Psoas muscle (tissue), 7 donors: ENCODE measurements at regions not wholly inside any gene's neighbourhood (a gene's known extent, or its start where the extent isn't known, plus 50 kb on each side); places are given as distances from the start of the nearest gene placed in this dataset.
"Not testable (repeated sequence)": the region's sequence is repeated elsewhere in the genome, so short reads cannot be mapped to it uniquely, and the experiment has no call there.

ENCODE experiments used
- ATAC-seq, 4 donors: fragments of 200-7000 bp; cut with Tn5 transposase; one replicate each; pipeline ENCODE4 v1.9.1; 2020; ENCODE audit warnings: moderate library complexity in 3 of 4, mild to moderate bottlenecking in 2 of 4
- DNase-seq, 2 donors: peaks; one replicate each; pipeline ENCODE4 v3.0.0-alpha.2; 2020
- H3K27ac ChIP-seq: fragments of 200-600 bp; one replicate; pipeline ENCODE4 v1.8.0; 2022
- H3K27me3 ChIP-seq, 3 donors: fragments of 200-600 bp in 1 of 3; one replicate each; pipeline versions ENCODE4 v1.6.1 to v1.8.0; 2013 to 2022; ENCODE audit warnings: low read length in 2 of 3, mild to moderate bottlenecking in 2 of 3, moderate library complexity in 1 of 3; ENCODE audit not compliant: insufficient read depth in 3 of 3
- H3K36me3 ChIP-seq, 2 donors: fragments of 200-600 bp in 1 of 2; one replicate each; pipeline versions ENCODE4 v1.6.1 to v1.8.0; 2013 to 2022; ENCODE audit warnings: low read depth in 1 of 2, mild to moderate bottlenecking in 1 of 2, moderate library complexity in 1 of 2; ENCODE audit not compliant: insufficient read depth in 1 of 2
- H3K4me1 ChIP-seq: fragments of 200-600 bp; one replicate; pipeline ENCODE4 v1.8.0; 2022
- H3K4me3 ChIP-seq: fragments of 200-600 bp; one replicate; pipeline ENCODE4 v1.8.0; 2022; ENCODE audit warnings: mild to moderate bottlenecking
- H3K9me3 ChIP-seq: fragments of 200-600 bp; one replicate; pipeline ENCODE4 v1.8.0; 2022
- CTCF ChIP-seq: fragments of 200-600 bp; IDR thresholded peaks from one replicate; pipeline ENCODE4 v1.8.0; 2022; ENCODE audit warnings: antibody characterized with exemption
- WGBS, 3 donors: extraction: QIAGEN DNeasy Blood & Tissue Kit; methylation state at CpG; one replicate each; pipeline versions ENCODE4 v1.1.6 to v1.1.7; 2013; 5-methylcytosine and 5-hydroxymethylcytosine counted together
- intact Hi-C, 2 donors: fragments of 100-400 bp; cut with DNase I; formaldehyde crosslinking; loops; one replicate each; pipeline versions ENCODE4 v1.11.0 to v1.14.2; 2022
- donor health status: healthy with polysubstance abuse.
- donor health status: DM: no; HTN: no; CAD: no; lungs with moderate emphysema.
- donor health status: Bipolar disorder and iron deficiency.
- donor health status: healthy.
- donor health status: DM: yes; HTN: yes; CAD: no.
- donor health status: DM: no; HTN: no; CAD: no.
- donor health status: DM: yes; HTN: yes; CAD: no.

- DNase-seq, result no peak
- H3K36me3 ChIP-seq, result peaks cover 0 to 29% of the 10 kb centered on the region in 2 donors
- H3K4me1 ChIP-seq, result peaks cover 23% of the 10 kb centered on the region
- WGBS, 3 donors, result 24 to 45% (median 33%) methylated on average over 1 of the region's 1 CpG
- ATAC-seq, result peak in 1 of 4 donors; percentile 47
- no peaks in the 10 kb centered on the region for H3K27me3 ChIP-seq
- no peak overlapping the region for H3K27ac ChIP-seq
- H3K9me3 ChIP-seq, result no peaks in the 10 kb centered on the region
- intact Hi-C loops, result no loop called here
- TF ChIP-seq CTCF, result no peak
- H3K4me3 ChIP-seq, result no peak overlapping the region
Measured at GRCh38 chr7:35866186-35866585, 65.3 kb downstream of the SEPTIN7 start.

GRCh38 chr7:35869117-35869516 is 68.3 kb downstream of the SEPTIN7 start:
- DNase-seq, intact Hi-C loops, H3K9me3 ChIP-seq, H3K27me3 ChIP-seq, H3K4me3 ChIP-seq, H3K27ac ChIP-seq, ATAC-seq: not testable (repeated sequence)
- peaks cover 38% of the 10 kb centered on the region for H3K4me1 ChIP-seq
- H3K36me3 ChIP-seq, result peaks cover 0 to 36% of the 10 kb centered on the region in 2 donors
- WGBS, 3 donors, result 24 to 31% (median 27%) methylated on average over 1 of the region's 1 CpG

GRCh38 chr7:35869810-35870209 is 69.0 kb downstream of the SEPTIN7 start:
- Histone ChIP-seq H3K36me3 (peaks cover 0 to 30% of the 10 kb centered on the region in 2 donors), H3K27ac (no peak overlapping the region)
- ATAC-seq, result no peak

GRCh38 chr7:35871856-35872255 is 71.0 kb downstream of the SEPTIN7 start:
- Histone ChIP-seq H3K4me1 (peaks cover 50% of the 10 kb centered on the region), H3K27ac (no peak overlapping the region), H3K9me3 (no peaks in the 10 kb centered on the region), H3K36me3 (peaks cover 0 to 20% of the 10 kb centered on the region in 2 donors), H3K27me3 (no peaks in the 10 kb centered on the region), H3K4me3 (no peak overlapping the region)
- no peak for TF ChIP-seq CTCF
- intact Hi-C loops, result loop anchor here in 1 of 2 donors (5.0 kb wide), 1 partner anchor 70 kb away; the partner anchor contains the start of gene SEPTIN7
- no peak for ATAC-seq
- DNase-seq, result no peak

More at GRCh38 chr7:35869810-35870209, 69.0 kb downstream of the SEPTIN7 start:
- no peak for TF ChIP-seq CTCF
- 74 to 78% (median 74%) methylated on average over 5 of the region's 5 CpGs for WGBS, 3 donors
- H3K9me3 ChIP-seq, result no peaks in the 10 kb centered on the region
- H3K4me3 ChIP-seq, result no peak overlapping the region
- intact Hi-C loops, result loop anchor here in 1 of 2 donors (5.0 kb wide), 1 partner anchor 68 kb away; the partner anchor contains the start of gene SEPTIN7
- DNase-seq, result no peak
- no peaks in the 10 kb centered on the region for H3K27me3 ChIP-seq
- peaks cover 45% of the 10 kb centered on the region for H3K4me1 ChIP-seq

- Histone ChIP-seq H3K27me3 (no peaks in the 10 kb centered on the region), H3K4me1 (peaks cover 38% of the 10 kb centered on the region), H3K4me3 (no peak overlapping the region), H3K27ac (no peak overlapping the region), H3K9me3 (no peaks in the 10 kb centered on the region), H3K36me3 (peaks cover 0 to 19% of the 10 kb centered on the region in 2 donors)
- no peak for ATAC-seq
- WGBS, 3 donors, result 48 to 52% (median 49%) methylated on average over 1 of the region's 1 CpG
- TF ChIP-seq CTCF, result no peak
- DNase-seq, result no peak
- intact Hi-C loops, result loop anchor here in 1 of 2 donors (5.0 kb wide), 1 partner anchor 73 kb away; the partner anchor contains the start of gene SEPTIN7
Measured at GRCh38 chr7:35874886-35875285, 74.0 kb downstream of the SEPTIN7 start.
